GM21786 (cell line): ENCODE measurements at regions not wholly inside any gene's neighbourhood (a gene's known extent, or its start where the extent isn't known, plus 50 kb on each side); places are given as distances from the start of the nearest gene placed in this dataset.

Experiments
- ATAC-seq: cut with Tn5 transposase; IDR thresholded peaks from one replicate; pipeline ENCODE4 v1.9.1; 2021; ENCODE audit not compliant: unreplicated experiment

DNA sequence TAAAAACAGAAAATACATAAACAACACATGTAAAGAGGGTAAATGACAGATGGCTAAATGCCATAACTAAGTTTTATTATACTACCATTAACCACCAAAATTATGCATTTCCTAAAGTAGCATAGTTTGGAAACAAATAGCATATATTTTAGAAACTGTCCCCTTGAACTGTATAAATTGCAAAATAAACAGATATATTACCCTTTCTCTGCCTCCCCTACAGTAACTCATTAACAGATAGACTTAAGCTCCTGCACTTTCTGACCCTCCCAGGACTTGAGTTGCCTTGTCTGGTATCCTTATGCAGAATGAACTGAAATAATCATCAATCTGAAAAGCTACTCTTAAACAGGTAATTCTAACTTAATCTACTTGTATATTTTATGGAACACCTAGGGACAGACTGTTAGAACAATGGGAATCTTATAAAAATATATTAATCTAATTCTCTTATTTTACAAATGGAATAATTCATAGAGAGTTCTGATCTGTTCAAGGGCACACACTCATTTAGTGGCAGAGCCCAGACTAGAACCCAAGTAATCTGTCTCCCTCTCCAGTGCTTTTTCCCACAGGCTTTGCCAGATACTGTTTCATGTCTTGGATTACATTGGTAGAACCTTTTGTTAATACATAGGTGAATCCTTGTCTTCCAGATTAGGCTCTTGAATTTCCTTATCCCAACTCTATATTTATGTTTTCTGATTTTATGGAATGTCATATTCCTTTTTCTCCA lies 50.6 kb upstream of the LOC128125822 start:
- no peak for ATAC-seq
